Fibroblast of lung (primary cell): ENCODE measurements at regions not wholly inside any gene's neighbourhood (a gene's known extent, or its start where the extent isn't known, plus 50 kb on each side); places are given as distances from the start of the nearest gene placed in this dataset.

ENCODE experiments used
- DNase-seq, 2 donors: peaks; one replicate each; pipeline versions ENCODE4 v3.0.0 to v3.0.0-alpha.2; 2010; ENCODE audit warnings: low read depth in 2 of 2
- H2AFZ ChIP-seq: 2 replicates; pipeline ENCODE4 v1.5.1; 2012; ENCODE audit warnings: low read length, control low read depth, inconsistent platforms
- H3K27ac ChIP-seq: 2 replicates; pipeline ENCODE4 v1.5.1; 2011; ENCODE audit warnings: low read length, control low read depth; ENCODE audit not compliant: insufficient read depth
- H3K27me3 ChIP-seq: 2 replicates; pipeline ENCODE4 v1.5.1; 2011; ENCODE audit warnings: mild to moderate bottlenecking, low read length; ENCODE audit not compliant: control insufficient read depth, insufficient read depth
- H3K36me3 ChIP-seq: 2 replicates; pipeline ENCODE4 v1.5.1; 2011; ENCODE audit warnings: low read length; ENCODE audit not compliant: control insufficient read depth, insufficient read depth
- H3K4me1 ChIP-seq: 2 replicates; pipeline ENCODE4 v1.5.1; 2011; ENCODE audit warnings: low read length; ENCODE audit not compliant: control insufficient read depth, insufficient read depth; ENCODE audit errors: extremely low read depth
- H3K4me2 ChIP-seq: 2 replicates; pipeline ENCODE4 v1.5.1; 2011; ENCODE audit warnings: low read length, control low read depth; ENCODE audit not compliant: insufficient read depth; ENCODE audit errors: extremely low read depth
- H3K4me3 ChIP-seq, 4 experiments: fragments of 200-600 bp in 1 of 4; sonication (generic) in 1 of 4; replicated peaks in 1 of 4; 2 replicates each; pipeline ENCODE4 v1.5.1; 2011 to 2016; ENCODE audit warnings: low read length in 4 of 4, low read depth in 3 of 4, mild to moderate bottlenecking in 3 of 4, control low read depth in 2 of 4, inconsistent platforms in 1 of 4, mixed read lengths in 1 of 4; ENCODE audit not compliant: insufficient read depth in 1 of 4; ENCODE audit errors: control extremely low read depth in 1 of 4
- H3K79me2 ChIP-seq: 2 replicates; pipeline ENCODE4 v1.5.1; 2012; ENCODE audit warnings: mild to moderate bottlenecking, low read length, inconsistent platforms; ENCODE audit not compliant: control insufficient read depth, insufficient read depth
- H3K9ac ChIP-seq: 2 replicates; pipeline ENCODE4 v1.5.1; 2011; ENCODE audit warnings: mild to moderate bottlenecking, low read length, control low read depth; ENCODE audit not compliant: insufficient read depth
- H3K9me3 ChIP-seq: 2 replicates; pipeline ENCODE4 v1.5.1; 2012; ENCODE audit warnings: low read depth, low read length; ENCODE audit not compliant: control insufficient read depth, insufficient read depth
- H4K20me1 ChIP-seq: 2 replicates; pipeline ENCODE4 v1.5.1; 2011; ENCODE audit warnings: low read length; ENCODE audit not compliant: control insufficient read depth, insufficient read depth; ENCODE audit errors: extremely low read depth
- EZH2 ChIP-seq: IDR thresholded peaks from 2 replicates; pipeline ENCODE4 v1.5.1; 2012; ENCODE audit warnings: low read length, control low read depth, mild to moderate bottlenecking; ENCODE audit errors: missing control alignments
- TF ChIP-seq, protein P1 (sequence below), 2 donors: IDR thresholded peaks in 1 of 2; conservative IDR thresholded peaks in 1 of 2; 1 replicate in 1 of 2; 2 replicates in 1 of 2; pipeline ENCODE4 v1.5.1; 2011 to 2012; ENCODE audit warnings: low read length in 2 of 2, control low read depth in 1 of 2, inconsistent platforms in 1 of 2, low read depth in 1 of 2, mild to moderate bottlenecking in 1 of 2

DNA sequence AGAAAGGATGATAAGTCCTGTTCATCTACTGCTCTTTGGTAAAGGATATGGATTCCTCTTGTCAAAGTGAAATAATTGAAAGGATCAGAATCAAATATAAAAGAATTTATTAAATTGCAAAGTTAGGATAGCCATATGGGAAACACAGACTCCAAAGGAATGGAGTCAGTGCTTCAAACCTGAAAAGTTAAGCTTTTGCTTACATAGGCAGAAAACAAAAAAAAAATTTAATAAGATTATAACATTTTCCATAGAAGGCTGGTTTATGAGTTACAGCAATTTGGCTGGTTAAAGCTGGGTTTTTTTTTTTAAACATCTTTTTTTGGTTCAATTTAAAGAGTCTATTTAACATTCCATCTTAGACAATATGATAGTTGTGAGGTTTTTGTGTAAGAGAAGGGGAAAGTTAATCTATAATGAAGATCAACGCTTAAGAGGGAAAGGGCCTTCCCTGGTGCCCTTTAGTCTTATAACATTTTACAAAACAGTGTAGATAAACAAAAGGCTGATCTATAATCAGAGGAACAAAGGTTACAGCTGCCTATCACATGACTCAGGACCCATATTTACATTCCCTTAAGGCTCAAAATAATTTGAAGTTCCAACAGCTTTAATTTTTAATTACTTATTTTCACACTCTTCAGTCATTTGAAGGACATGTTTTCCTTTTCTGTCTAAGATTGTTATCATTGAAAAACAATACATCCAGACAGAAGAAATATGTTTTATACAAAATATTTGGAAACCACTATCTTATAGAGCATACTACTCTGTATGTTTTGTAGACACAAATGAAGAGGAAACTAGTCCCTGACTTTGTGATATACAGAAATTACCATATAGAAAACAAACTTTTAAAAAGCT, 234.3 kb upstream of the MBL2 start:
- Histone ChIP-seq H3K79me2 (no peaks in the 10 kb centered on the region), H3K4me1 (no peaks in the 10 kb centered on the region), H3K36me3 (no peaks in the 10 kb centered on the region), H3K9me3 (no peaks in the 10 kb centered on the region), H2AFZ (no peak overlapping the region), H4K20me1 (no peaks in the 10 kb centered on the region), H3K27ac (no peak overlapping the region), H3K4me3 (no peak overlapping the region), H3K4me2 (no peak overlapping the region), H3K9ac (no peak overlapping the region), H3K27me3 (no peaks in the 10 kb centered on the region)
- TF ChIP-seq, protein P1, sequence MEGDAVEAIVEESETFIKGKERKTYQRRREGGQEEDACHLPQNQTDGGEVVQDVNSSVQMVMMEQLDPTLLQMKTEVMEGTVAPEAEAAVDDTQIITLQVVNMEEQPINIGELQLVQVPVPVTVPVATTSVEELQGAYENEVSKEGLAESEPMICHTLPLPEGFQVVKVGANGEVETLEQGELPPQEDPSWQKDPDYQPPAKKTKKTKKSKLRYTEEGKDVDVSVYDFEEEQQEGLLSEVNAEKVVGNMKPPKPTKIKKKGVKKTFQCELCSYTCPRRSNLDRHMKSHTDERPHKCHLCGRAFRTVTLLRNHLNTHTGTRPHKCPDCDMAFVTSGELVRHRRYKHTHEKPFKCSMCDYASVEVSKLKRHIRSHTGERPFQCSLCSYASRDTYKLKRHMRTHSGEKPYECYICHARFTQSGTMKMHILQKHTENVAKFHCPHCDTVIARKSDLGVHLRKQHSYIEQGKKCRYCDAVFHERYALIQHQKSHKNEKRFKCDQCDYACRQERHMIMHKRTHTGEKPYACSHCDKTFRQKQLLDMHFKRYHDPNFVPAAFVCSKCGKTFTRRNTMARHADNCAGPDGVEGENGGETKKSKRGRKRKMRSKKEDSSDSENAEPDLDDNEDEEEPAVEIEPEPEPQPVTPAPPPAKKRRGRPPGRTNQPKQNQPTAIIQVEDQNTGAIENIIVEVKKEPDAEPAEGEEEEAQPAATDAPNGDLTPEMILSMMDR (conservative IDR thresholded peaks at IDR 0.05 in 1 of 2, IDR thresholded peaks at IDR 0.05 in 1 of 2; ENCODE audit: low read depth in 1 of 2, low read length in 2 of 2): no peak
- no peak for TF ChIP-seq EZH2
- peak in 1 of 2 donors; percentile 8 for DNase-seq

DNA sequence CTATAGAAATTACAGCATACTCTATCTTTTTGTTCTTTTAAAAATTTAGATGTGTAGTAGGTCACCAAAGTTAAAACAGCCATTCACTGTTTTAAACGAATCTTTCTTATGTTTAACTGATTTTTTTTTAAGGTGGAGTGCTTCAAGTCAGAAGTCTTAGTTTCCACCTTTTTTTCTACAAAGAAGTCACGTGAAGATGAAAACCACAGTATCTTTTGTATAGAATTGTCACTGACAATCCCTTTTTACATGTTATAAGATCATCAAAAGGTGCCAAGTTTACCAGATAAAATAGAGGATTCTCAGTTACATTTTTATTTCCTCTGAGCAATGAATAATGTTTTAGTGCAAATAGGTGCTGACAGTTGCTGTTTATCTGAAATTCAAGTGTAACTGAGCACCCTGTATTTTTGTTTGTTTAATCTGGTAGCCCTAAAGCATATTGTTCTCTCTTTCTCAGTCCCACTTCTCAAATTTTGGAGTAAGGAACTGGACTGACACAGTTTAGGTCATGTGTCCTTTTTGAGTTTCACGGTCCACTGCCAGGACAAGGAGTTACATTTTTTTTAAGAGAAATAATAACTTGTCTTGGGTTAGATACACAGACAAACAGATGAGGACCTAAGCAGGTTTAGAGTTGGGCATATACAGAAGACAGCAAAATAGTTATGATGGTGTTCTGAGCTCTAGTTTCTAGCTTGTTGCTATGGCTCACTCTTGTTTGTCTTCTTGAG, 233.2 kb upstream of the MBL2 start:
- Histone ChIP-seq H3K36me3 (no peaks in the 10 kb centered on the region), H3K79me2 (no peaks in the 10 kb centered on the region), H3K4me3 (no peak overlapping the region), H3K4me2 (no peak overlapping the region), H3K9me3 (no peaks in the 10 kb centered on the region), H4K20me1 (no peaks in the 10 kb centered on the region), H3K27me3 (no peaks in the 10 kb centered on the region), H3K9ac (no peak overlapping the region), H3K27ac (no peak overlapping the region), H2AFZ (no peak overlapping the region), H3K4me1 (no peaks in the 10 kb centered on the region)
- no peak for DNase-seq
- no peak for TF ChIP-seq EZH2
- TF ChIP-seq, protein P1 (conservative IDR thresholded peaks at IDR 0.05 in 1 of 2, IDR thresholded peaks at IDR 0.05 in 1 of 2; ENCODE audit: low read depth in 1 of 2, low read length in 2 of 2): no peak

DNA sequence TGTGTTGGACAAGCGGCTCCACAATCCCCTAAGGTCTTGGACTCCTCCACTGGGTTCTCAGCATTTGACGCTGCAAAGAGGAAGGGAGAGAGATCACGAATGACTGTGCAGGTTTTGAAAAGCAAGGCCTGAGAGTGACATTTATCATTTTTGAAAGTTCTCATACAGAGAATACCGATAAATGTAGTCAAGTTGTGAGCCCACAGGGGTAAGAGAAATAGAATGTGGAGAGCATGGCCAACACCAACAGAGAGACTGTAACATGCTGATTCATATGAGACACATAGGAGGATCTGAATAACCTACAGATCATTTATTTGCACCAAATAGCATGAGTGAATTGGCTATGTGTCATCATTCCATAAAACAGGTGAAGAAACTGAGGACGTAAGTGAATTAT, 230.5 kb upstream of the MBL2 start:
- DNase-seq: no peak
- Histone ChIP-seq H3K4me1 (no peaks in the 10 kb centered on the region), H4K20me1 (no peaks in the 10 kb centered on the region), H3K9ac (no peak overlapping the region), H3K9me3 (no peaks in the 10 kb centered on the region), H3K36me3 (no peaks in the 10 kb centered on the region), H3K4me2 (no peak overlapping the region), H3K27me3 (no peaks in the 10 kb centered on the region), H3K79me2 (no peaks in the 10 kb centered on the region), H2AFZ (no peak overlapping the region), H3K27ac (no peak overlapping the region), H3K4me3 (no peak overlapping the region)
- TF ChIP-seq, protein P1 (conservative IDR thresholded peaks at IDR 0.05 in 1 of 2, IDR thresholded peaks at IDR 0.05 in 1 of 2; ENCODE audit: low read depth in 1 of 2, low read length in 2 of 2): no peak
- no peak for TF ChIP-seq EZH2
